ENCODE measurements at regions not wholly inside any gene's neighbourhood (a gene's known extent, or its start where the extent isn't known, plus 50 kb on each side); places are given as distances from the start of the nearest gene placed in this dataset.

DNA sequence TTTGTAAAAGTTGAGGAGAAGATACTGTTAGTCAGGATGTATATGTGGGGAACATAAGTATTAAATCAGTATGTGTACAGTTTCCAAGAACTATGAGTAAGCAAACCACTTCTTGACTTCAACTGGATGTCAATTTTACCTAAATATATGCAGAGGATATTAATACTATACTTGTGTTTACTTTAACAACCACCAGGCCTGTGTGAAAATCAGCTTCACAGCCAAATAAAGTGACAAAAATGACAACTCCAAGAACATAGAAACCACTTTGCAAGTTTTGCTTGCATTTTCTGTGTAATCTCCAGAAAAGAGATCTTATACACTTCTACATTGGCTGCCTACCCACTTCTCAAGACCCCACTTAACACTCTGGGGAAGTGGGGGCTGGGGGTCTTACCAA lies 293.3 kb upstream of the RORA start:
- TF ChIP-seq CTCF (IDR thresholded peaks at IDR 0.05; ENCODE audit: low read depth, low read length): no peak
- TF ChIP-seq EZH2phosphoT487 (IDR thresholded peaks at IDR 0.05; ENCODE audit: low read depth): no peak

All from OCI-LY3 (cell line).